ENCODE measurements at regions not wholly inside any gene's neighbourhood (a gene's known extent, or its start where the extent isn't known, plus 50 kb on each side); places are given as distances from the start of the nearest gene placed in this dataset.
"Not testable (repeated sequence)": the region's sequence is repeated elsewhere in the genome, so short reads cannot be mapped to it uniquely, and the experiment has no call there.

GRCh38 chr3:14019459-14019858 is 105.2 kb downstream of the CHCHD4 start:
- no peak for TF ChIP-seq SUZ12 (IDR thresholded peaks at IDR 0.05; ENCODE audit: extremely low read depth, insufficient read depth, insufficient read length)
- TF ChIP-seq ZNF274 (IDR thresholded peaks at IDR 0.05; ENCODE audit: low read depth, low read length), result no peak
- no peak for TF ChIP-seq YY1 (IDR thresholded peaks at IDR 0.05; ENCODE audit: insufficient read depth, insufficient read length)
- Histone ChIP-seq H3K9me3 (ENCODE audit: insufficient read depth, low read length) (peaks cover 11% of the 10 kb centered on the region), H3K9ac (ENCODE audit: insufficient read length, low read depth) (no peak overlapping the region), H3K27me3 (ENCODE audit: insufficient read depth, insufficient read length) (no peaks in the 10 kb centered on the region), H3K4me1 (ENCODE audit: insufficient read depth, insufficient read length) (no peaks in the 10 kb centered on the region), H3K4me3 (ENCODE audit: insufficient read length, low read depth) (no peak overlapping the region), H3K36me3 (ENCODE audit: insufficient read depth, insufficient read length, low read length) (no peaks in the 10 kb centered on the region)
- no peak for DNase-seq (ENCODE audit: low read depth, low spot score)

DNA sequence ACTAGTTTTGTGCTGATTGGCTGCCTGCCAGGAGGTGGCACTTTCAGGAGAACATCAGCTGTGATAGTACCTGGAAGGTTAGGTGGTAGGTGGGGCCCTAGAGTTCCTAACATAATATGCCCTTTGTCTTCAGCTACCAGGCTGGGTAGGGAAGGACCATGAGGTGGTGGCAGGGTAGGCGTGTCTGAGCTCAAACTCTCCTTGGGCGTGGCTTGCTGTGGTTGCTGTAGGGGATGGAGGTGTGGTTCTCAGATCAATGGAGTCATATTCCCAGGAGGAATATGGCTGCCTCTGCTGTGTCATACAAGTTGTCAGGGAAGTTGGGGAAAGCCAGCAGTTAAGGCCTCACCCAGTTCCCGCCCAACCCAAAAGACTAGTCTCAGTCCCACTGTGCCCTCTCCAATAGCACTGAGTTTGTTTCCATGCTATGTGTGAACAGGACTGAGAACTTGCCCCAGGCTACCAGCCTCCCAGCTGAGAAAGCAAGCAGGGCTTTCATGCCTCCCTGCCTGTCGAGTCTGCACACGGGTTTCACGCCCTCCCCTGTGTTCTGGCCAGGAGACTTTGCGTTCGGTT is 107.7 kb downstream of the CHCHD4 start:
- TF ChIP-seq YY1 (IDR thresholded peaks at IDR 0.05; ENCODE audit: insufficient read depth, insufficient read length) (no peak), SUZ12 (IDR thresholded peaks at IDR 0.05; ENCODE audit: extremely low read depth, insufficient read depth, insufficient read length) (no peak), ZNF274 (IDR thresholded peaks at IDR 0.05; ENCODE audit: low read depth, low read length) (no peak)
- no peak for DNase-seq (ENCODE audit: low read depth, low spot score)
- H3K27me3 ChIP-seq (ENCODE audit: insufficient read depth, insufficient read length), result no peaks in the 10 kb centered on the region
- no peak overlapping the region for H3K4me3 ChIP-seq (ENCODE audit: insufficient read length, low read depth)
- no peaks in the 10 kb centered on the region for H3K4me1 ChIP-seq (ENCODE audit: insufficient read depth, insufficient read length)
- no peaks in the 10 kb centered on the region for H3K9me3 ChIP-seq (ENCODE audit: insufficient read depth, low read length)
- no peak overlapping the region for H3K9ac ChIP-seq (ENCODE audit: insufficient read length, low read depth)
- H3K36me3 ChIP-seq (ENCODE audit: insufficient read depth, insufficient read length, low read length), result no peaks in the 10 kb centered on the region

- Histone ChIP-seq H3K4me1 (ENCODE audit: insufficient read depth, insufficient read length) (no peaks in the 10 kb centered on the region), H3K4me3 (ENCODE audit: insufficient read length, low read depth) (no peak overlapping the region), H3K36me3 (ENCODE audit: insufficient read depth, insufficient read length, low read length) (no peaks in the 10 kb centered on the region), H3K9ac (ENCODE audit: insufficient read length, low read depth) (no peak overlapping the region), H3K27me3 (ENCODE audit: insufficient read depth, insufficient read length) (no peaks in the 10 kb centered on the region), H3K9me3 (ENCODE audit: insufficient read depth, low read length) (no peaks in the 10 kb centered on the region)
- DNase-seq (ENCODE audit: low read depth, low spot score), result no peak
- TF ChIP-seq SUZ12 (IDR thresholded peaks at IDR 0.05; ENCODE audit: extremely low read depth, insufficient read depth, insufficient read length) (no peak), YY1 (IDR thresholded peaks at IDR 0.05; ENCODE audit: insufficient read depth, insufficient read length) (no peak), ZNF274 (IDR thresholded peaks at IDR 0.05; ENCODE audit: low read depth, low read length) (no peak)
These were observed 117.7 kb downstream of the CHCHD4 start for GRCh38 chr3:14007006-14007405.

GRCh38 chr3:14001136-14001535 is 121.3 kb upstream of the WNT7A start:
- H3K4me3 ChIP-seq (ENCODE audit: insufficient read length, low read depth), result no peak overlapping the region
- no peak for DNase-seq (ENCODE audit: low read depth, low spot score)

DNA sequence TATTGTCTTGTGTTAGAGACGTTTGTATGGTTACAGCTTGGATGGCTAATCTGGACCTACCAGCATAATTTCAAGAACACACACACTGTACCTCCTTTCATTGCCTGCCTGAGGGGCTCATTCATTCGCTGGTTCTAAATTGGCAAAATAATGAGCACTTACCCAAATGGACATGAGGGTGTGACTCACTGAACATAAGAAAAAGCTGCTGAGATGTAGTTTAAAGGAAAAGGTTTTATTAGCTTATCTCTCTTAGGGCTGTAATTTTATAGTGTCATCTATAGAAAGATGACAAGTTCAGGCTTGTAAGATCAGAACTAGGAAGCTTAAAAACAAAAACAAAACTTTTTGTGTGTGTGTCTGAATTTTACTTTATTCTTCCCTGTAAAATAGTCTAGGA is 120.7 kb upstream of the WNT7A start:
- Histone ChIP-seq H3K36me3 (ENCODE audit: insufficient read depth, insufficient read length, low read length) (no peaks in the 10 kb centered on the region), H3K9me3 (ENCODE audit: insufficient read depth, low read length) (peaks cover 18% of the 10 kb centered on the region; the same call in 1 of the 2 replicates), H3K27me3 (ENCODE audit: insufficient read depth, insufficient read length) (no peaks in the 10 kb centered on the region), H3K4me1 (ENCODE audit: insufficient read depth, insufficient read length) (no peaks in the 10 kb centered on the region), H3K4me3 (ENCODE audit: insufficient read length, low read depth) (no peak overlapping the region), H3K9ac (ENCODE audit: insufficient read length, low read depth) (no peak overlapping the region)
- DNase-seq (ENCODE audit: low read depth, low spot score), result no peak
- no peak for TF ChIP-seq SUZ12 (IDR thresholded peaks at IDR 0.05; ENCODE audit: extremely low read depth, insufficient read depth, insufficient read length)
- no peak for TF ChIP-seq YY1 (IDR thresholded peaks at IDR 0.05; ENCODE audit: insufficient read depth, insufficient read length)
- TF ChIP-seq ZNF274 (IDR thresholded peaks at IDR 0.05; ENCODE audit: low read depth, low read length), result no peak

More at GRCh38 chr3:14001136-14001535, 121.3 kb upstream of the WNT7A start:
- Histone ChIP-seq H3K4me1 (ENCODE audit: insufficient read depth, insufficient read length) (no peaks in the 10 kb centered on the region), H3K9me3 (ENCODE audit: insufficient read depth, low read length) (peaks cover 13% of the 10 kb centered on the region; the same call in 1 of the 2 replicates), H3K27me3 (ENCODE audit: insufficient read depth, insufficient read length) (no peaks in the 10 kb centered on the region), H3K9ac (ENCODE audit: insufficient read length, low read depth) (no peak overlapping the region), H3K36me3 (ENCODE audit: insufficient read depth, insufficient read length, low read length) (no peaks in the 10 kb centered on the region)
- TF ChIP-seq SUZ12 (IDR thresholded peaks at IDR 0.05; ENCODE audit: extremely low read depth, insufficient read depth, insufficient read length), result no peak
- TF ChIP-seq ZNF274 (IDR thresholded peaks at IDR 0.05; ENCODE audit: low read depth, low read length), result no peak

DNA sequence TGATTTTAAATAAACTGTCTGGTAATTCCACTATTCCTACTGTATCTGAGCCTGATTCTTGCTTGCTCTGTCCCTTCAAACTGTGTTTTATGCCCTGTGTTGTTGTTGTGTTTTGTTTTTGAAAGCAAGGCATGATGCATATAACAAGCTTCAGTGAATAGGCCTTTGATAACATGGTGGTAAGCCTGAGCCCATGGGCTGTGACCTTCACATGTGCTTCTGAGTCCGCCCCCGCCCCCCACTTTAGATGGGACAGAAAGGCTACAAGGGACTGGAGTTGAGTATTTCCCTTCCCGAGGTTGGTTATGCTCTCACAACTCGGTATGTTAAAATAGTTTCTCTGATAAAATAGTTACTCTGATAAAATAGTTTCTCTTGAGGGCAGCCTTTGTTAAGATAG is 119.0 kb upstream of the WNT7A start:
- no peak for TF ChIP-seq YY1 (IDR thresholded peaks at IDR 0.05; ENCODE audit: insufficient read depth, insufficient read length)
- TF ChIP-seq ZNF274 (IDR thresholded peaks at IDR 0.05; ENCODE audit: low read depth, low read length), result no peak
- no peak for TF ChIP-seq SUZ12 (IDR thresholded peaks at IDR 0.05; ENCODE audit: extremely low read depth, insufficient read depth, insufficient read length)
- H3K27me3 ChIP-seq (ENCODE audit: insufficient read depth, insufficient read length), result no peaks in the 10 kb centered on the region

GRCh38 chr3:13995216-13995615 is 115.3 kb upstream of the WNT7A start:
- H3K9me3 ChIP-seq (ENCODE audit: insufficient read depth, low read length), result peaks cover 20% of the 10 kb centered on the region; the same call in 1 of the 2 replicates
- DNase-seq (ENCODE audit: low read depth, low spot score); H3K9ac ChIP-seq (ENCODE audit: insufficient read length, low read depth); H3K4me3 ChIP-seq (ENCODE audit: insufficient read length, low read depth); H3K4me1 ChIP-seq (ENCODE audit: insufficient read depth, insufficient read length); H3K36me3 ChIP-seq (ENCODE audit: insufficient read depth, insufficient read length, low read length); H3K27me3 ChIP-seq (ENCODE audit: insufficient read depth, insufficient read length): not testable (repeated sequence)

More for the DNA sequence above, 119.0 kb upstream of the WNT7A start:
- no peak for DNase-seq (ENCODE audit: low read depth, low spot score)
- Histone ChIP-seq H3K4me3 (ENCODE audit: insufficient read length, low read depth) (no peak overlapping the region), H3K9me3 (ENCODE audit: insufficient read depth, low read length) (peaks cover 20% of the 10 kb centered on the region; the same call in 1 of the 2 replicates), H3K9ac (ENCODE audit: insufficient read length, low read depth) (no peak overlapping the region), H3K36me3 (ENCODE audit: insufficient read depth, insufficient read length, low read length) (no peaks in the 10 kb centered on the region), H3K4me1 (ENCODE audit: insufficient read depth, insufficient read length) (no peaks in the 10 kb centered on the region)

DNA sequence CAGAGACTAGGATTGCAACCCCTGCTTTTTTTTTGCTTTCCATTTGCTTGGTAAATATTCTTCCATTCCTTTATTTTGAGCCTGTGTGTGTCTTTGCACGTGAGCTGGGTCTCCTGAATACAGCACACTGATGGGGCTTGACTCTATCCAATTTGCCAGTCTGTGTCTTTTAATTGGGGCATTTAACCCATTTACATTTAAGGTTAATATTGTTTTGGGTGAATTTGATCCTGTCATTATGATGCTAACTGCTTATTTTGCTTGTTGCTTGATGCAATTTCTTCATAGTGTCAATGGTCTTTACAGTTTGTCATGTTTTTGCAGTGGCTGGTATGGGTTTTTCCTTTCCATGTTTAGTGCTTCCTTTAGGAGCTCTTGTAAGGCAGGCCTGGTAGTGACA is 109.1 kb upstream of the WNT7A start:
- DNase-seq (ENCODE audit: low read depth, low spot score); H3K4me3 ChIP-seq (ENCODE audit: insufficient read length, low read depth); H3K9me3 ChIP-seq (ENCODE audit: insufficient read depth, low read length); H3K36me3 ChIP-seq (ENCODE audit: insufficient read depth, insufficient read length, low read length); H3K4me1 ChIP-seq (ENCODE audit: insufficient read depth, insufficient read length); H3K9ac ChIP-seq (ENCODE audit: insufficient read length, low read depth); H3K27me3 ChIP-seq (ENCODE audit: insufficient read depth, insufficient read length): not testable (repeated sequence)
